Iris pigment epithelial cell (primary cell): ENCODE measurements at regions not wholly inside any gene's neighbourhood (a gene's known extent, or its start where the extent isn't known, plus 50 kb on each side); places are given as distances from the start of the nearest gene placed in this dataset.

Experiments used
- DNase-seq: peaks from one replicate; pipeline ENCODE4 v3.0.0-alpha.2; 2011; ENCODE audit warnings: low read depth

- DNase-seq: no peak
Observed at GRCh38 chr1:43008115-43009060, 49.7 kb upstream of the SLC2A1 start.
